CD14-positive monocyte (primary cell): ENCODE measurements at regions not wholly inside any gene's neighbourhood (a gene's known extent, or its start where the extent isn't known, plus 50 kb on each side); places are given as distances from the start of the nearest gene placed in this dataset.

Experiments used
- DNase-seq, 3 donors: peaks; one replicate each; pipeline ENCODE4 v3.0.0-alpha.2; 2011 to 2022
- H2AFZ ChIP-seq: 2 replicates; pipeline ENCODE4 v1.6.0; 2012; ENCODE audit warnings: mild to moderate bottlenecking, low read depth, low read length, inconsistent platforms; ENCODE audit not compliant: insufficient read depth, poor library complexity, severe bottlenecking
- H3K27ac ChIP-seq, 2 donors: 1 replicate in 1 of 2; 2 replicates in 1 of 2; pipeline ENCODE4 v1.5.1; 2012 to 2013; ENCODE audit warnings: low read length in 2 of 2, control low read depth in 1 of 2, inconsistent platforms in 1 of 2, low read depth in 1 of 2, mild to moderate bottlenecking in 1 of 2
- H3K27me3 ChIP-seq, 2 donors: one replicate each; pipeline versions ENCODE4 v1.6.0 to v1.6.1; 2011 to 2013; ENCODE audit warnings: low read length in 2 of 2; ENCODE audit not compliant: control insufficient read depth in 2 of 2, insufficient read depth in 2 of 2
- H3K36me3 ChIP-seq, 2 donors: replicated peaks in 1 of 2; 1 replicate in 1 of 2; 2 replicates in 1 of 2; pipeline versions ENCODE4 v1.5.1 to v1.6.1; 2012 to 2013; ENCODE audit warnings: low read length in 2 of 2, control low read depth in 1 of 2, inconsistent platforms in 1 of 2, mild to moderate bottlenecking in 1 of 2; ENCODE audit not compliant: insufficient read depth in 2 of 2, control insufficient read depth in 1 of 2
- H3K4me1 ChIP-seq, 2 donors: 1 replicate in 1 of 2; 2 replicates in 1 of 2; pipeline versions ENCODE4 v1.5.1 to v1.6.1; 2012 to 2013; ENCODE audit warnings: low read length in 2 of 2, control low read depth in 1 of 2, inconsistent platforms in 1 of 2, mild to moderate bottlenecking in 1 of 2, moderate library complexity in 1 of 2; ENCODE audit not compliant: insufficient read depth in 2 of 2, control insufficient read depth in 1 of 2
- H3K4me2 ChIP-seq: replicated peaks from 2 replicates; pipeline ENCODE3; 2012; ENCODE audit warnings: low read length, moderate library complexity, mild to moderate bottlenecking; ENCODE audit not compliant: poor library complexity, severe bottlenecking; ENCODE audit errors: extremely low read depth
- H3K4me3 ChIP-seq, 3 experiments: fragments of 200-600 bp in 1 of 3; sonication (generic) in 1 of 3; replicated peaks in 1 of 3; 1 replicate in 2 of 3; 2 replicates in 1 of 3; pipeline ENCODE4 v1.5.1; 2011 to 2013; ENCODE audit warnings: low read length in 3 of 3, mild to moderate bottlenecking in 3 of 3, control low read depth in 2 of 3, low read depth in 2 of 3, inconsistent platforms in 1 of 3, moderate library complexity in 1 of 3
- H3K79me2 ChIP-seq: 2 replicates; pipeline ENCODE4 v1.6.0; 2012; ENCODE audit warnings: mild to moderate bottlenecking, control low read depth, inconsistent platforms, low read length, moderate library complexity; ENCODE audit not compliant: insufficient read depth
- H3K9ac ChIP-seq: 2 replicates; pipeline ENCODE4 v1.6.0; 2017; ENCODE audit warnings: low read length, mild to moderate bottlenecking; ENCODE audit not compliant: insufficient read depth, poor library complexity, severe bottlenecking
- H3K9me3 ChIP-seq, 2 donors: replicated peaks in 1 of 2; 1 replicate in 1 of 2; 2 replicates in 1 of 2; pipeline versions ENCODE4 v1.5.1 to v1.6.1; 2012 to 2013; ENCODE audit warnings: low read length in 2 of 2, control low read depth in 1 of 2; ENCODE audit not compliant: control insufficient read depth in 1 of 2, insufficient read depth in 1 of 2
- H4K20me1 ChIP-seq: 2 replicates; pipeline ENCODE4 v1.6.0; 2012; ENCODE audit warnings: mild to moderate bottlenecking, low read length, control low read depth, moderate library complexity; ENCODE audit not compliant: insufficient read depth
- H3K27ac Mint-ChIP-seq, 7 donors: one replicate each; pipeline ENCODE4 v1.8.0; 2020; ENCODE audit warnings: mild to moderate bottlenecking in 7 of 7, mixed read lengths in 7 of 7, moderate library complexity in 6 of 7, inconsistent platforms in 2 of 7
- H3K27me3 Mint-ChIP-seq, 3 donors: one replicate each; pipeline ENCODE4 v1.8.0; 2021 to 2022; ENCODE audit warnings: low read depth in 3 of 3, mild to moderate bottlenecking in 3 of 3, mixed read lengths in 3 of 3, moderate library complexity in 3 of 3, inconsistent platforms in 1 of 3
- H3K36me3 Mint-ChIP-seq, 2 donors: one replicate each; pipeline ENCODE4 v1.8.0; 2020; ENCODE audit warnings: mixed read lengths in 2 of 2, inconsistent platforms in 1 of 2, mild to moderate bottlenecking in 1 of 2
- H3K4me1 Mint-ChIP-seq: one replicate; pipeline ENCODE4 v1.8.0; 2020; ENCODE audit warnings: mild to moderate bottlenecking, mixed read lengths
- H3K4me3 Mint-ChIP-seq, 2 donors: one replicate each; pipeline ENCODE4 v1.8.0; 2020; ENCODE audit warnings: mild to moderate bottlenecking in 2 of 2, mixed read lengths in 2 of 2, moderate library complexity in 1 of 2
- H3K9me3 Mint-ChIP-seq, 7 donors: one replicate each; pipeline ENCODE4 v1.8.0; 2020 to 2022; ENCODE audit warnings: mixed read lengths in 7 of 7, mild to moderate bottlenecking in 6 of 7, moderate library complexity in 6 of 7, inconsistent platforms in 2 of 7
- CTCF ChIP-seq: fragments of 200-600 bp; IDR thresholded peaks from one replicate; pipeline ENCODE4 v1.8.0; 2022; ENCODE audit warnings: antibody characterized with exemption, mild to moderate bottlenecking
- WGBS: methylation state at CpG from one replicate; pipeline ENCODE4 v1.1.5; 2013; ENCODE audit warnings: missing lambda C conversion rate; ENCODE audit not compliant: insufficient coverage; 5-methylcytosine and 5-hydroxymethylcytosine counted together
- intact Hi-C, 2 donors: fragments of 100-400 bp; cut with micrococcal nuclease; formaldehyde crosslinking; loops; one replicate each; pipeline versions ENCODE4 v1.15.0 to v1.15.1; 2023

GRCh38 chrY:7545060-7545459 is 633.5 kb upstream of the AMELY start:
- Mint-ChIP-seq H3K4me1 (no peaks in the 10 kb centered on the region), H3K27ac (no peak overlapping the region), H3K36me3 (no peaks in the 10 kb centered on the region), H3K27me3 (peaks cover 0 to 2% (median 0%) of the 10 kb centered on the region in 3 donors), H3K9me3 (peaks cover 0 to 2% (median 0%) of the 10 kb centered on the region in 7 donors), H3K4me3 (no peak overlapping the region)
- no CpG with 5 or more reads among the region's 1 CpG for WGBS
- Histone ChIP-seq H3K27ac (no peak overlapping the region), H3K79me2 (no peaks in the 10 kb centered on the region), H3K4me3 (no peak overlapping the region), H3K4me1 (no peaks in the 10 kb centered on the region), H3K9me3 (no peaks in the 10 kb centered on the region), H3K27me3 (no peaks in the 10 kb centered on the region), H3K36me3 (no peaks in the 10 kb centered on the region), H3K9ac (no peak overlapping the region), H3K4me2 (no peak overlapping the region), H2AFZ (no peak overlapping the region), H4K20me1 (no peaks in the 10 kb centered on the region)
- no peak for DNase-seq
- intact Hi-C loops, result no loop called here
- no peak for TF ChIP-seq CTCF

- Histone ChIP-seq H3K27me3 (no peaks in the 10 kb centered on the region), H3K36me3 (no peaks in the 10 kb centered on the region), H3K4me2 (no peak overlapping the region), H3K9ac (no peak overlapping the region), H2AFZ (no peak overlapping the region), H3K4me1 (no peaks in the 10 kb centered on the region), H3K9me3 (no peaks in the 10 kb centered on the region), H4K20me1 (no peaks in the 10 kb centered on the region), H3K27ac (no peak overlapping the region), H3K79me2 (no peaks in the 10 kb centered on the region), H3K4me3 (no peak overlapping the region)
- peaks cover 0 to 2% (median 0%) of the 10 kb centered on the region in 7 donors for H3K9me3 Mint-ChIP-seq
- no peaks in the 10 kb centered on the region for H3K4me1 Mint-ChIP-seq
- no peaks in the 10 kb centered on the region for H3K36me3 Mint-ChIP-seq
- peaks cover 0 to 2% (median 0%) of the 10 kb centered on the region in 3 donors for H3K27me3 Mint-ChIP-seq
- H3K4me3 Mint-ChIP-seq, result no peak overlapping the region
- intact Hi-C loops, result no loop called here
- no peak for DNase-seq
- H3K27ac Mint-ChIP-seq, result no peak overlapping the region
- TF ChIP-seq CTCF, result no peak
Observed at GRCh38 chrY:7544172-7544770, 632.7 kb upstream of the AMELY start.
